ENCODE measurements at regions not wholly inside any gene's neighbourhood (a gene's known extent, or its start where the extent isn't known, plus 50 kb on each side); places are given as distances from the start of the nearest gene placed in this dataset.

- TF ChIP-seq CTCF (IDR thresholded peaks at IDR 0.05; ENCODE audit: insufficient read depth, low read depth, low read length), result no peak
- TF ChIP-seq EZH2 (IDR thresholded peaks at IDR 0.05; ENCODE audit: insufficient read depth, low read length), result no peak
These were observed 63.9 kb upstream of the RGMA start for GRCh38 chr15:93152951-93153350.
